Hindlimb muscle (tissue), 1 donor: ENCODE measurements at regions not wholly inside any gene's neighbourhood (a gene's known extent, or its start where the extent isn't known, plus 50 kb on each side); places are given as distances from the start of the nearest gene placed in this dataset.
"Not testable (repeated sequence)": the region's sequence is repeated elsewhere in the genome, so short reads cannot be mapped to it uniquely, and the experiment has no call there.

Source experiments
- DNase-seq: peaks from one replicate; pipeline ENCODE4 v3.0.0-alpha.2; 2013

DNA sequence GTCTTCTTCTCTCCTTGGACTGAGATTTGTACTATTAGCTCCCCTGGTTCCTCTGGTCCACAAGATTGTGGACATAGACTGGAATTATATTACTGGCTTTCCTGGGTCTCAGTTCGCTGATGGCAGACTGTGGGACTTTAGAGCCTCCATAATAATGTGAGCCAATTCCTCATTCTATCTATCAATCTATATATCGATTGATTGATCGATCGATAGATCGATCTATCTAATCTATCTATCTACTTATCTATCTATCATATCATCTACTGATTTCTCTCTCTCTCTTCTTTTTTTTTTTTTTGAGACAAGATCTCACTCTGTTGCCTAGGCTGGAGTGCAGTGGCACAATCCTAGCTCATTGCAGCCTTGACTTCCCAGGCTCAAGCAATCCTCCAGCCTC is 51.5 kb upstream of the DDR1 start:
- DNase-seq, result no peak

DNA sequence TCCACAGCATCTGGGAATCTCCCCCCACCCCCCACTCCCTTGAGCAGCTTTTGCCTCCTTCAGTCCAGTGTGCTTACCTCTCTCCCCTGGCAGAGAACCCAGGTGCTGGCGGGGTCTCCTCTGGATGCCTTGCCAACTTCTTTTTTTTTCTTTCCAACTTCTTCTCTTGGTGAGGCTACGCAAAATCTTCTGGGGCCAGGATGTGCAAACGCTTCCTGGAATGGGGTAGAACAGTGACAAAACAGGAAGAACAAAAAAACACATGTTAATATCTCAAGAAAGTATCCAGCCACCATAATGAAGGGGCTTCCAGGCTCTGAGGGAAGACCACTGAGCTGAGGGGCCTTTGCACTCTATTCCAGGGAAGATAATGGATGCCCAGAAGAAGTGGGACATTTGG is 53.9 kb upstream of the DDR1 start:
- DNase-seq, result no peak

DNA sequence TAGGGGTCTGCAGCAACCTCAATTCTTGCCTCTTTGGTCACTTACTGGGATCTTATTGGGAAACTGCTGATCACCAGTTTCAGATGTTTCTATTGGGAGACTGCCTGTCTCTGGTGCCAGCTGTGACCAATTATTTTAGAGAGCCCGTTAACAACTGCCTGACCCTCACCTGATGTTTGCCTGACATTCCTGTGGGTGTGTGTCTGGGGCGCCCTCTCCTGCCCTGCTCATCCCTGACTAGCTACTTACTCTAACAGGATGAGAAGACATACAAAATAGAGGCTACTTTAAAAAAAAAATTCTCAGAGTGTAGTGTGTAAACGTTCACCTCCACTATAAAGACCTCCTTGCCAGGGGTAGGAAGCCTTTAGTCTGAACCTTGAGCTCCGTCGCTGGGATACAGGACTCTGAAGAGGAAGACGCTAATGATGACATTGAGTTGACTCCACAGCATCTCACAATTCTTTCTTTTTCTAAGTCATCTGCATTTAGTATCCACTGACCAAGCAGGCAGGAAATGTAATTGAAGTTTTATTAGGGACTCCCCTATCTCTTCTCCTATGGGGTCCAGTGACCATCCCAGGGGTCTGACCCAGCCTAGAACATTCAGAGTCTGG is 54.6 kb upstream of the DDR1 start:
- no peak for DNase-seq

DNA sequence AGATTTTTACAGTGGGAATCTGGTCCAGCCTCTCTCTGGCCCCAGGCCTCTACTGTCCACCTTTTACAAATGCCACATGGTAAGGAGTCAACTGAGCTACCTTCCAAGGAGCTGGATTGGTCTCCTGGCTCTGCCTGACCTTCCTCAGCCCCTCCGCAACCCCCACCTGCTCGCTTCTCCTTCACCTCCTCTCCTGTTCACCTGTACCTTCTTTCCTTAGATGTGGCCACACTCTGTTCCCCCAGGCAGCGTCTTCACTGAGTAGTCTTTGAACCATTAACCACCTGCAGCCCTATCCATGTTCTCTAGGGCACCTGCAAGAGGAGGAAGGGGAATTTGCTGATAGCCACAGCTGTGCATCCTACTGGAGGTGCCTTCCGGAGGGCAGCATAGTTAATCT is 55.3 kb upstream of the DDR1 start:
- no peak for DNase-seq

DNA sequence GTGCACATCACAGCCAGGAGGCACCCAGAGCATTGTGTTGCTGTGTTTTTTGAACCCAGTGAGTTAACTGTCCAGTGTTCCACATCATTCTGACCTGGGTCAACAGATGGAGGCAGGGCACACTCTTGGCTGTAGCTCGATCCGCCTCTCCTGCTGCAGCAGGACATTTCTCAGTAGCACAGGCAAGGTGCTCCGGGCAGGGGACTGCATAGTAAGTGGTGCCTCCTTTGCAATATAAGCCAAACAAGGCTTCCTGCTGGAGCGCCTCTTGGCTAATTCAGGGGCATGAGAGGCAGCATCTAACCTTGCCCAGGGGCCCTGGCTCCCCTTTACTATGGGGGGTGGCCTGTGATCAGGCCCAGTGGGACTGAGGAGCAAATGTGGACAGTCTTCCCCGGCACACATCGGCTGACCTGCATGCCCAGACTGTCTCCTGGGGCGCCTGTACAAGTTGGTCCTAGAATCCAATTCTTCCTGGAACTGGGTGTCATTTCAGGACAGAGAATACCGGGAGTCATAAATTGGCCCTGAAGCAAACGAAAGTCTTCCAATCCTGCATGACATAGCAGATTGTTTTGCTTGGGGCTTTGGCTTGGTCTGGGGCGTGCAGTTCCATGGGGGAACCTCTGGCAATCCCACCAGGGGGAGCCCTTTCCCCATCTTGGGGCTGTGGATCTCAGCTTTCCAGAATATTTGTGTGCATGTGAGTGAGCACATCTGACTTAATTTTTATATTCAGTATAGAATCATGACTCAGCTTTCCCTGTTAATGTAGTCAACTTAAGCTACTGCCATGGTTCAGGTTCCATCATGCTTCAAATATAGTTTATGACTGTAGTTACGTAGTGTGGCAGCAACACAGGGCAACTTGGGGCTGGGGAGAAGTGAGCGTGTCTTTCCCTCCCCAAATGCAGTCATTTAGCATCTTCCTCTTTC is 56.0 kb upstream of the DDR1 start:
- DNase-seq, result peak; percentile 90

DNA sequence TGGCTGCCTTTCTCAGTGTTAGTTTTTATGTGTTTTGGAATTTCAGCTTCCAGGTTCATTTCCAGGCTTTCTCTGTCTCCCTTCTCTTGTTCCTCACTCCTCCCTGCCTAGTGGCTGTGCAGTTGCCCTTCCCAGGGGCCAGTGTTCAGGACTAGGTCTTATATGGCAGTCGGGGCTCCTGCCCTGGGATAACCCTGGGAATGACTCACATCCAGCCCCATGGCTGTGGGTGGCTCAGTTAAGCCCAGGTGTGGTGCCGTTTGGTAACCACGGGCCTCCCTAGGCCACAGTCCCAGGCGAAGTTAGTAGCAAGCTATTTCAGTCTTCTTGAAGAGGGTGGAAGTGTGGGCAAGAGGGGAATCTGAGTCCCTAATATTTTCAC is 57.4 kb upstream of the DDR1 start:
- no peak for DNase-seq

DNA sequence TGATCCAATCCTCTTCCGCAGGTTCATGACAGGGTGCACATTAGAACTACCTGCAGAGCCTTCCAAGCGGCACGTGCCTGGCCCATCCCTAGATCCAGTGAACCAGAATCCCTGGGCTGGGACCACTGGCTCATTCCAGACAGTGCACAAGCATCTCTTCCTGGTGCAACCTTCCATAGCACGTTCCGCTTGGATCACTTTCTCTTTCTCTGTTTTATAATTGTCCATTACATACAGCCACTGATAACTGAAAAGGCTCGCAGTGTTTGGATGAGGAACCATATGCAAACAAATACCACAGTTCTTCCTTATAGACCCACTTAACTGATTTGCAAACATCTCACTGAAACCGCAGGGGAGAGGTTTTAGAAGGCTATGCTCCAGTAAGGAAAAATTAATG is 59.6 kb upstream of the DDR1 start:
- no peak for DNase-seq

DNA sequence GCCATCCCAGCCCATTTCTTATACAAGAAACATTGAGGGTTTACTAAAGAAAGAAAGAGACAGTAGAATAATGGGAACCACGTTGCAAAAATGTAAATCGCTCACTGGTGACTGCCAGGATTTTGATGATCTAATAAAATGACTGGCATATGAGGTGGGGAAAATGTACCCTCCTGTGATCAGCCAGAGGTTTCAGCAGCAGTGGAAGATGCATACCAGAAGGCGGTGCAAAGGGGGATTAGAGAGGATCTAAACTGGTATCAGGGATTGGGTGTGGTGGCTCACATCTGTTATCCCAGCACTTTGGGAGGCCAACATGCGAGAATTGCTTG is 60.8 kb upstream of the DDR1 start:
- DNase-seq, result no peak

DNA sequence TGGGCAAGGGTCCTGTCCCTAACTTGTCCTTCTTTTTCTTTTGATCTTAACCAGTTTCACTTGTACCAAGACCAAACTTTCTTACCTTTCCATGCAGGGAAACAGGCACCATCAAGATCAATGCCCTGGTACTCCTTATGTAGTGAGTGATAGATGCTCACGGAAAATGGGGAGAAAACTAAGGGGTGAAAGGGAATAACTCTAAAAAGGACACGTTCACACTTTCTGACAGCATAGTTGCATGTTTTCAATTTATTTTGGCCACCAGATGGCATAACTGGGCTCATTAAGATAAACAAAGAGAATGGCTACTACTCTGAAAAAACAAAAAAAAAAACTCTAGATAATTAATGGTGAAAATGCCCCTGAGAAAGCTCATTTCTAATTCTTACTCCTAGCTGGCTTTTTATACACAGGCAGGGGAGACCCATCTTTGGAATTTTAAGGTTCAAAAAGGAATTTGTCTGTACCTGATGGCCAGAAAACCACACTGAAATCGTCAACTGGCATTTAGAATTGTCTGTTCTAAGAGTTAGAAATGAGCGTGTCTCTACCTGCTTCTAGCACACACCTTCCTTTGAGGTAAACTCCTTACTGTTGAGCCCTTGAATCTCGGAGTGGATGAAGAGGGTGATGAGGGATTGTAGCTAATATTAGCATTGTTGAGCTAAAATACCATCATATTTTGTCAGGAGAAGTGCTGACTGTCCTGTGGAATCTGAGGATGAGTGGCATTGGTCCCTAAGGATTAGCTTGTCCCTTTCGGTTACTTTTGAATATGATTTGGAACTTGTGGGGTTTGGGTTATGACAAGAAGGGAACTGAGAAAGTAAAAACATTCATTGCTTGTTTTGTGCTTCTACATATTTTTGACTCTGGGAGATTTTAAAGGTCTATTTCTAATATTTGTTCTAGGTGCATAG is 62.2 kb upstream of the DDR1 start:
- no peak for DNase-seq

DNA sequence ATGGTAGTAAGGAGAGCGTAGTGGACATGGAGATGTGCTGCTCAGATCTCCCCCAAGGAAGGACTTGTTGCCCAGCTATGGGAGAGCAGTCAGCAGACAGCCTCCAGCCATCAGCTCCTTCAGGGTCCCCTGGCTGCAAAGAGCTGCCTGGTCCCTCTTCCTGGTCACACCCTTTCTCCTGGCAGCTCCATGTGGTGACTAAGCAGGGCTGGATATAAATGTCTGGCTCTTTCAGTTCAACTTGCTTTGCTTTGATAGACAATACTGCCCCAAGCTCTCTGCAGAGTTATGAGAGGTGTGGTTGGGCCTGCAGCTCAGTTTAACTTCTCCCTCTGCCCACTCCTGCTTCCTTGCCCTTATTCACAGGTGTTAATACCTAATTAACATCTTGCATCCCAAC is 64.1 kb upstream of the DDR1 start:
- DNase-seq, result no peak

DNA sequence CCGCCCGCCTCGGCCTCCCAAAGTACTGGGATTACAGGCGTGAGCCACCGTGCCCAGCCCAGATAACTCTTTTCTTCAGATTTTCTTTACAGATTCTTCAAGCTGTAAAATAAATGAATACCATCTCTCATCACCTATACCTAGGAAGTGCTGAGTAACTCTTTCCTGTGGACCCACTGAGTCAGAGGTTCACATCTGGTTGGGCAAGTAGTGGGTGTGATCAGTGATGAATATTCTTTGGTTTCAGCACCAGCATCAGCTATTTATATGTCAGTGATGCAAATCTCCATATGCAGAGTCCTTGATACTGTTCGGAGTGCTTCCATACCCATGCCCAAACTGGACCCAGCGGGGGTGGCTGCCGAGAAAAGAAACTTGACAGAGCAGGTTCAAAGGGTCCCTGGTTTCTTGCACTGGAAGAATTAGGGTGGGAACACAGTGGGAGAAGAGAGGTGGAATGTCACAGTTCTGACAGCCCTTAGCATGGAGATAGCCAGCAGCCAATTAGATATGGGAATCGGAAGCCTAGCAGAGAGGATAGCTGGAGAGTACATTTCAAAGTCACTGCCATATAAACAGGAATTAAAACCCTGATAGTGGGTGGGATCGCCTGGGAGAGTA is 64.9 kb upstream of the DDR1 start:
- no peak for DNase-seq

DNA sequence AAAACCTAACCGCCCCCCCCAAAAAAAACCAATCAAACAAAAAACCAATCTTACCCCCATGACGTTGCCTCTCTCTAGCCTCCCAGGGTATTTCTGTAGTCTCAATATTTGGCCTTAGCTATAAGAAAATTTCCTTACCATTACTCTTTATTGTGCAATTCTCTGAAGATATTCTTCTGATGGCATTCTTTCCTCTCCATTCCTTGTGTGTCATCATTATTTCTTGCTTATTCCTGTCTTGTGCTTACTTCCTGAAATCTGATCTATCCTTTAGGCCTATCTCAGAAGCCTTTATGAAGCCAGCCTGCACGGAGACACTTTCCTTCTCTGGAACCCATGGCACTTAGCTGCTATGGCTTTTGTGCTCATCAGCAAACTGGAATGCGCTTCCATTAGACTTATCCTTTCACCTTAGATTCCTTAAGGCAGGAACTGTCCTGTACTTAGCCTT is 65.9 kb upstream of the DDR1 start:
- no peak for DNase-seq

DNA sequence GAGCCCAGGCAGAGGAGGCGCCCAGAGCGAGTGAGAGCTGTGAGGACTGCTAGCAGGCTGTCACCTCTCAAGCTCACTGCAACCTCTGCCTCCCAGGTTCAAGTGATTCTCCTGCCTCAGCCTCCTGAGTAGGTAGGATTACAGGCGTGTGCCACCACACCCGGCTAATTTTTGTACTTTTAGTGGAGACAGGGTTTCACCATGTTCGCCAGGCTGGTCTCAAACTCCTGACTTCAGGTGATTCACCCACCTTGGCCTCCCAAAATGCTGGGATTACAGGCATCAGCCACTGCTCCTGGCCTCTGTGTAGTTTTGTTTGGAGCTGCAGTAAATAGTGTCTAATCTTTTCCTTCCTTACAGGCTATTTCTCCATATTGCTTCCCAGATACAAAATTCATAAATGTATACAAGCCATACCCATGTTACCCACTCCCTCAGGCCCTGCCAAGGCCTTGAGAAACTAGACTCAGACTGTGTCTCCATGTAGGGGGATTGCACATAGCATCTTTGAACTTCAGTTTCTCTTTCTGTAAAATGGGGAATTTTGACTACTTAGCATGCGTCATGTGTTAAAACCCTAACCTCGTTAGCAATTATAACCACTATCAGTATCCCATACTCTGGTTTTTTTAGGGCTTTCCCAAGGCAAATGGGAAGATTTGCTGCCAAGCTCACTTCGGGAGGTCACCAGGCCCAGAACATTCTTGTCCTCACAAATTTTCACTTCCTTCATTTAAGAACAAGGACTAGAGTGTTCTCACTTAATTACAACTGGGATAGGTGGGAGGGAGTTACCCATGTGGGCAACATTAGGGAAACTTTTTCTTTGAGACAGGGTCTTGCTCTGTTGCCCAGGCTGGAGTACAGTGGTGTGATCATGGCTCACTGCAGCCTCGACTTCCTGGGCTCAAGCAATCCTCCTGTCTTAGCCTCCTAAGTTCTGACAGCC is 67.3 kb upstream of the DDR1 start:
- no peak for DNase-seq

DNA sequence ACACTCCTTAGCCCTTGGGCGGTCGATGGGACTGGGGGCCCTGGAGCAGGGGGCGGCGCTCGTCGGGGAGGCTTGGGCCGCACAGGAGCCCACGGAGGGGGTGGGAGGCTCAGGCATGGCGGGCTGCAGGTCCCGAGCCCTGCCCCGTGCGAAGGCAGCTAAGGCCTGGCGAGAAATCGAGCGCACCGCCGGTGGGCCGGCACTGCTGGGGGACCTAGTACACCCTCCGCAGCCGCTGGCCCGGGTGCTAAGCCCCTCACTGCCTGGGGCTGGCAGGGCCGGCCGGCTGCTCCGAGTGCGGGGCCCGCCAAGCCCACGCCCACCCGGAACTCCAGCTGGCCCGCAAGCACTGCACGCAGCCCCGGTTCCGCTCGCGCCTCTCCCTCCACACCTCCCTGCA is 68.0 kb upstream of the DDR1 start:
- DNase-seq, result not testable (repeated sequence)

DNA sequence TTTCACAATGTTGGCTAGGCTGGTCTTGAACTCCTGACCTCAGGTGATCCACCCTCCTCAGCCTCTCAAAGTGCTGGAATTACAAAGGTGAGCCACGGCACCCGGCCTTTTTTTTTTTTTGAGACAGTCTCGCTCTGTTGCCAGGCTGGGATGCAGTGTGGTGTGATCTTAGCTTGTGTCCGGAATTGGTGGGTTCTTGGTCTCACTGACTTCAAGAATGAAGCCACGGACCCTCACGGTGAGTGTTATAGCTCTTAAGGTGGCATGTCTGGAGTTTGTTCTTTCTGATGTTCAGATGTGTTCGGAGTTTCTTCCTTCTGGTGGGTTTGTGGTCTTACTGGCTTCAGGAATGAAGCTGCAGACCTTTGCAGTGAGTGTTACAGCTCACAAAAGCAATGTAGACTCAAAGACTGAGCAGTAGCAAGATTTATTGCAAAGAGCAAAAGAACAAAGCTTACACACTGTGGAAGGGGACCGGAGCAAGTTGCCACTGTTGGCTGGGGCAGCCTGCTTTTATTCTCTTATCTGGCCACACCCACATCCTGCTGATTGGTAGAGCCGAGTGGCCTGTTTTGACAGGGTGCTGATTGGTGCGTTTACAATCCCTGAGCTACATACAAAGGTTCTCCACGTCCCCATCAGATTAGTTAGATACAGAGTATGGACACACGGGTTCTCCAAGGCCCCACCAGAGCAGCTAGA is 69.1 kb upstream of the DDR1 start:
- DNase-seq, result not testable (repeated sequence)

DNA sequence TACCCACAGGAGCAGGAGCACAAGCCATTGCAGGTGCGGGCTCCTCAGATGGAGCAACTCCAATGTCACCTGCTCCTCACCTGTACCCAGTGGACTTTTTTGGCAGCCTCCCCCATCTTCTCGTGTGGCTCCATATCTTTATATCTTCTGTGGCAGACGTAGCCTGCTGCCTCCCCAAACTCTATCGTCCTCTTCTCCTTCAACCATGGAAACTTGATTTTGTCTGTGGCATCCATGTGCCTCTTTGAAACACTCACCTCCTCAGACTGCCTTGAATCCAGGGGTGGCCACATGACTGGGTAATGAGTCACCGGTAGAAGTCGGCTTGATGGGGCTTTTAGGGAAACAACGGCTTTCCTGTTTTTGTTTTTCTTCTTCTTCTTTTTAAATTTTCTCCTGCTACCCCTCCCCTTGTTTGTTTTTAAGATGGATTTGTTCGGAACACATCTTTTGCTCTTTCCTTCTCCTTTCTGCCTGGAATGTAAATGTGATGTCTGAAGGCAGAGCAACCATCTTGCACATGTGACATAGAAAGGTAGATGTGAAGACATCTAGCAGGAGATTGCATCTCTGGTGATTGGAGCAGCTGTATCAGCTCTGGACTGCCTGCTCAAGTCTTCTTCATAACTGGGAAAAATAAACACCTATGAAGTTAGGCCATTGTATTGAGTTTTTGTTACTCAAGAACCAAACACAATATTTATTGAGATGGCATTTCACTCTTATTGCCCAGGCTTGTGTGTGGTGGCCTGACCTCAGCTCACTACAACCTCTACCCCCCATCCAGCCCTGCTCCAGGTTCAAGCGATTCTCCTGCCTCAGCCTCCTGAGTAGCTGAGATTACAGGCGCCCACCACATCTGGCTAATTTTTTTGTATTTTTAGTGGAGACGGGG is 69.9 kb upstream of the DDR1 start:
- no peak for DNase-seq

DNA sequence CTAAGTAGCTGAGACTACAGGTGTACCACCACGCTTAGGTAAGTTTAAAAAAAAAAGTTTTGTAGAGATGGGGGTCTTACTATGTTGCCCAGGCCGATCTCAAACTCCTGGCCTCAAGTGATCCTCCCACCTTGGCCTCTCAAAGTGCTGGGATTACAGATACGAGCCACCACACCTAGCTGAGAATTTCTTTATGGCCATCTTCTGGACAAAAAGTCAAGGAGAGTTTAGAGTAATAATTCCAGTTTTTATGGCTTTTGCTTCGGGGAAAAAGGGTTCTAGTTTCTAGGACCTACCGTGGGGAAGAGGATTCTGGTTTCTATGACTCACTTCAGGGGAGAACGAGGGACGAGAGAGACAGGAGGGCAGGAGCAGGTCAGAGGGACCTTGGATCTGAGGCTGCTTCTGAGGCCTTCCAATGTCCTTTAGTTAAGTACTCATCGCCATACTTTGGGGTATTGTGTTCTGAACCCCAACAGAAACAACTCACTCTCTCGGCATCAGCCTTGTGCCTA is 69.3 kb upstream of the IER3 start:
- DNase-seq, result no peak

DNA sequence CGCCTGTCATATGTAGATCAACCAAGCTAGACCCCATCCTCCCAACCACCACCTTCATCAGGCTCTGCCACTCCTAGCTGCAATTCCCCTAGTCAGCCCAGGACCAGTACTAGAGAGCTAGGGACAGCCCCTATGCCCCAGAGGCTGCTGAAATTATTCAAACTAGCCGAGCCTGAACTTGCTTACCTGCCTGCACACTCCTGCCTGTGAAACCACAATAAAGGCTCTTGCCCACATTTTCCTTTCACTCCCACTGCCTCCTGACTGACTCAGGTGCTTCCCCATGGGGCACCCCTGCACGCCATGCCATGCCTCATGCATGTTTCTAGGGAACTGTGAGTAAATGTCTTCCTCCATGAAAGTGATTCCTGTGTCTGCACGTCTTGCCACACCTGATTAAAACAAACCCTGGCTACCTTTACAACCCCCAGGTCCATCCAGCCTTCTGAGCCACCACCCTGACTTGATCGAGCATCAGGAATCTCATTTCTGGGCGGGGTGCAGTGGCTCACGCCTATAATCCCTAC is 66.5 kb upstream of the IER3 start:
- DNase-seq, result no peak

DNA sequence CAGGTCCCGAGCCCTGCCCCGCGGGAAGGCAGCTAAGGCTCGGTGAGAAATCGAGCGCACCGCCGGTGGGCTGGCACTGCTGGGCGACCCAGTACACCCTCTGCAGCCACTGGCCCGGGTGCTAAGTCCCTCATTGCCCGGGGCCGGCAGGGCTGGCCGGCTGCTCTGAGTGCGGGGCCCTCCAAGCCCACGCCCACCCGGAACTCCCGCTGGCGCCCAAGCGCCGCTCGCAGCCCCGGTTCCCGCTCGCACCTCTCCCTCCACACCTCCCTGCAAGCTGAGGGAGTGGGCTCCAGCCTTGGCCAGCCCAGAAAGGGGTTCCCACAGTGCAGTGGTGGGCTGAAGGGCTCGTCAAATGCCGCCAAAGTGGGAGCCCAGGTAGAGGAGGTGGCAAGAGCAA is 63.2 kb upstream of the IER3 start:
- DNase-seq, result not testable (repeated sequence)
